ENCODE measurements at regions not wholly inside any gene's neighbourhood (a gene's known extent, or its start where the extent isn't known, plus 50 kb on each side); places are given as distances from the start of the nearest gene placed in this dataset.

GRCh38 chr18:1014951-1015624 is 110.4 kb downstream of the ADCYAP1 start:
- no peak for TF ChIP-seq POLR2A (IDR thresholded peaks at IDR 0.05; ENCODE audit: extremely low read depth, insufficient read length)
- H3K4me3 ChIP-seq (ENCODE audit: low read depth, low read length): no peak overlapping the region
- DNase-seq (ENCODE audit: low read depth): no peak

- TF ChIP-seq POLR2A (IDR thresholded peaks at IDR 0.05; ENCODE audit: extremely low read depth, insufficient read length): no peak
- no peak for TF ChIP-seq MYC (IDR thresholded peaks at IDR 0.05; ENCODE audit: low read depth, low read length)
- TF ChIP-seq MAX (IDR thresholded peaks at IDR 0.05; ENCODE audit: low read depth, low read length): no peak
- TF ChIP-seq CTCF (IDR thresholded peaks at IDR 0.05; ENCODE audit: low read depth, low read length): no peak
- no peak for DNase-seq (ENCODE audit: low read depth)
- H3K4me3 ChIP-seq (ENCODE audit: low read depth, low read length): no peak overlapping the region
These were observed 111.1 kb downstream of the ADCYAP1 start for GRCh38 chr18:1015777-1016176.

- H3K4me3 ChIP-seq (ENCODE audit: low read depth, low read length): no peak overlapping the region
- no peak for DNase-seq (ENCODE audit: low read depth)
- TF ChIP-seq MAX (IDR thresholded peaks at IDR 0.05; ENCODE audit: low read depth, low read length) (no peak), MYC (IDR thresholded peaks at IDR 0.05; ENCODE audit: low read depth, low read length) (no peak), CTCF (IDR thresholded peaks at IDR 0.05; ENCODE audit: low read depth, low read length) (no peak), POLR2A (IDR thresholded peaks at IDR 0.05; ENCODE audit: extremely low read depth, insufficient read length) (no peak)
These were observed 112.8 kb downstream of the ADCYAP1 start for GRCh38 chr18:1017227-1018058.

GRCh38 chr18:1018181-1018681 is 113.6 kb downstream of the ADCYAP1 start:
- TF ChIP-seq MYC (IDR thresholded peaks at IDR 0.05; ENCODE audit: low read depth, low read length) (no peak), POLR2A (IDR thresholded peaks at IDR 0.05; ENCODE audit: extremely low read depth, insufficient read length) (no peak), CTCF (IDR thresholded peaks at IDR 0.05; ENCODE audit: low read depth, low read length) (no peak), MAX (IDR thresholded peaks at IDR 0.05; ENCODE audit: low read depth, low read length) (no peak)
- no peak overlapping the region for H3K4me3 ChIP-seq (ENCODE audit: low read depth, low read length)
- no peak for DNase-seq (ENCODE audit: low read depth)

- no peak for DNase-seq (ENCODE audit: low read depth)
- no peak overlapping the region for H3K4me3 ChIP-seq (ENCODE audit: low read depth, low read length)
- no peak for TF ChIP-seq MYC (IDR thresholded peaks at IDR 0.05; ENCODE audit: low read depth, low read length)
- no peak for TF ChIP-seq CTCF (IDR thresholded peaks at IDR 0.05; ENCODE audit: low read depth, low read length)
- TF ChIP-seq POLR2A (IDR thresholded peaks at IDR 0.05; ENCODE audit: extremely low read depth, insufficient read length): no peak
- no peak for TF ChIP-seq MAX (IDR thresholded peaks at IDR 0.05; ENCODE audit: low read depth, low read length)
These were observed 114.5 kb downstream of the ADCYAP1 start for GRCh38 chr18:1019191-1019590.

- no peak for TF ChIP-seq CTCF (IDR thresholded peaks at IDR 0.05; ENCODE audit: low read depth, low read length)
- no peak for TF ChIP-seq MAX (IDR thresholded peaks at IDR 0.05; ENCODE audit: low read depth, low read length)
- no peak for TF ChIP-seq MYC (IDR thresholded peaks at IDR 0.05; ENCODE audit: low read depth, low read length)
- no peak for TF ChIP-seq POLR2A (IDR thresholded peaks at IDR 0.05; ENCODE audit: extremely low read depth, insufficient read length)
- no peak overlapping the region for H3K4me3 ChIP-seq (ENCODE audit: low read depth, low read length)
- DNase-seq (ENCODE audit: low read depth): no peak
These were observed 116.2 kb downstream of the ADCYAP1 start for GRCh38 chr18:1020731-1021344.
